Caco-2 (cell line): ENCODE measurements at regions not wholly inside any gene's neighbourhood (a gene's known extent, or its start where the extent isn't known, plus 50 kb on each side); places are given as distances from the start of the nearest gene placed in this dataset.
"Not testable (repeated sequence)": the region's sequence is repeated elsewhere in the genome, so short reads cannot be mapped to it uniquely, and the experiment has no call there.

Experiments used
- BruUV-seq: library from RNA; stranded (reverse); fragments of 400-500 nt; replicated peaks from 2 replicates; lab custom pipeline; 2021; lab: Mats Ljungman, UMichigan
- CTCF ChIA-PET: fragments of 300-600 bp; sonication (Branson Sonifier 250); formaldehyde crosslinking; loops from one replicate; lab custom pipeline; 2022; ENCODE audit warnings: antibody characterized with exemption; lab: Charles Lee
- POLR2A ChIA-PET: fragments of 300-600 bp; sonication (Branson Sonifier 250); formaldehyde crosslinking; loops from one replicate; lab custom pipeline; 2022; ENCODE audit warnings: antibody characterized with exemption; lab: Charles Lee
- DNase-seq, 2 experiments: peaks; one replicate each; pipeline versions ENCODE4 v3.0.0 to v3.0.0-alpha.2; 2020 to 2022
- H3K27me3 ChIP-seq: replicated peaks from 2 replicates; pipeline ENCODE4 v1.6.0; 2011; ENCODE audit warnings: low read length; ENCODE audit not compliant: control insufficient read depth, insufficient read depth
- H3K36me3 ChIP-seq: 2 replicates; pipeline ENCODE4 v1.5.1; 2011; ENCODE audit warnings: low read length; ENCODE audit not compliant: control insufficient read depth, insufficient read depth
- H3K4me1 ChIP-seq: fragments of 250-450 bp; sonication (Bioruptor Pico); 2 replicates; pipeline ENCODE4 v1.5.1; 2020; ENCODE audit warnings: mild to moderate bottlenecking
- H3K4me3 ChIP-seq: 2 replicates; pipeline ENCODE4 v1.5.1; 2011; ENCODE audit warnings: low read depth, mild to moderate bottlenecking, control low read depth, low read length
- H3K9me3 ChIP-seq: fragments of 250-450 bp; sonication (Bioruptor Pico); 2 replicates; pipeline ENCODE4 v1.5.1; 2020; ENCODE audit warnings: mild to moderate bottlenecking, moderate library complexity
- H3K27ac Mint-ChIP-seq: one replicate; pipeline ENCODE4 v1.8.0; 2022; ENCODE audit warnings: mixed read lengths; ENCODE audit not compliant: unreplicated experiment
- H3K27me3 Mint-ChIP-seq: one replicate; pipeline ENCODE4 v1.8.0; 2022; ENCODE audit warnings: mixed read lengths; ENCODE audit not compliant: insufficient read depth, unreplicated experiment
- H3K36me3 Mint-ChIP-seq: one replicate; pipeline ENCODE4 v1.8.0; 2022; ENCODE audit warnings: mild to moderate bottlenecking, mixed read lengths; ENCODE audit not compliant: insufficient read depth, unreplicated experiment
- H3K4me1 Mint-ChIP-seq: one replicate; pipeline ENCODE4 v1.8.0; 2022; ENCODE audit warnings: low read depth, mixed read lengths; ENCODE audit not compliant: unreplicated experiment
- H3K4me3 Mint-ChIP-seq: one replicate; pipeline ENCODE4 v1.8.0; 2022; ENCODE audit warnings: mild to moderate bottlenecking, moderate library complexity, mixed read lengths; ENCODE audit not compliant: unreplicated experiment
- H3K9me3 Mint-ChIP-seq: one replicate; pipeline ENCODE4 v1.8.0; 2022; ENCODE audit warnings: mixed read lengths; ENCODE audit not compliant: unreplicated experiment
- intact Hi-C: fragments of 100-400 bp; cut with micrococcal nuclease; formaldehyde crosslinking; loops from one replicate; pipeline ENCODE4 v1.10.0; 2022; ENCODE audit not compliant: unreplicated experiment

- H3K27me3 Mint-ChIP-seq, H3K4me1 ChIP-seq, H3K36me3 ChIP-seq, POLR2A ChIA-PET, BruUV-seq, intact Hi-C loops, DNase-seq, H3K9me3 Mint-ChIP-seq, H3K27ac Mint-ChIP-seq, H3K4me3 Mint-ChIP-seq, H3K9me3 ChIP-seq, H3K4me3 ChIP-seq, H3K4me1 Mint-ChIP-seq, H3K36me3 Mint-ChIP-seq, CTCF ChIA-PET, H3K27me3 ChIP-seq: not testable (repeated sequence)
Observed at GRCh38 chr16:32947336-32947735, 246.7 kb upstream of the TP53TG3C start.

- H3K4me3 ChIP-seq, BruUV-seq, H3K36me3 Mint-ChIP-seq, H3K27ac Mint-ChIP-seq, H3K27me3 ChIP-seq, CTCF ChIA-PET, POLR2A ChIA-PET, H3K4me1 ChIP-seq, H3K9me3 ChIP-seq, DNase-seq, intact Hi-C loops, H3K27me3 Mint-ChIP-seq, H3K4me3 Mint-ChIP-seq, H3K9me3 Mint-ChIP-seq, H3K4me1 Mint-ChIP-seq, H3K36me3 ChIP-seq: not testable (repeated sequence)
Observed at GRCh38 chr16:32946041-32946560, 247.9 kb upstream of the TP53TG3C start.

GRCh38 chr16:32945311-32945710, 248.7 kb upstream of the TP53TG3C start:
- CTCF ChIA-PET, H3K36me3 Mint-ChIP-seq, H3K27me3 ChIP-seq, H3K9me3 ChIP-seq, H3K4me1 ChIP-seq, DNase-seq, H3K4me1 Mint-ChIP-seq, BruUV-seq, H3K9me3 Mint-ChIP-seq, H3K27ac Mint-ChIP-seq, POLR2A ChIA-PET, H3K36me3 ChIP-seq, intact Hi-C loops, H3K4me3 ChIP-seq, H3K4me3 Mint-ChIP-seq, H3K27me3 Mint-ChIP-seq: not testable (repeated sequence)

GRCh38 chr16:32939845-32940244, 254.2 kb upstream of the TP53TG3C start:
- H3K27me3 Mint-ChIP-seq, H3K27me3 ChIP-seq, H3K9me3 ChIP-seq, intact Hi-C loops, H3K4me3 ChIP-seq, H3K4me1 ChIP-seq, DNase-seq, H3K36me3 Mint-ChIP-seq, H3K9me3 Mint-ChIP-seq, H3K36me3 ChIP-seq, H3K4me1 Mint-ChIP-seq, H3K4me3 Mint-ChIP-seq, BruUV-seq, POLR2A ChIA-PET, CTCF ChIA-PET, H3K27ac Mint-ChIP-seq: not testable (repeated sequence)

GRCh38 chr16:32937929-32938328, 256.1 kb upstream of the TP53TG3C start:
- DNase-seq, H3K36me3 ChIP-seq, H3K27ac Mint-ChIP-seq, H3K27me3 ChIP-seq, H3K4me1 ChIP-seq, intact Hi-C loops, H3K4me1 Mint-ChIP-seq, CTCF ChIA-PET, H3K27me3 Mint-ChIP-seq, H3K36me3 Mint-ChIP-seq, POLR2A ChIA-PET, H3K4me3 ChIP-seq, BruUV-seq, H3K9me3 Mint-ChIP-seq, H3K4me3 Mint-ChIP-seq, H3K9me3 ChIP-seq: not testable (repeated sequence)

- peak in 1 of 2 experiments; percentile 20 for DNase-seq
- H3K9me3 Mint-ChIP-seq, H3K4me1 Mint-ChIP-seq, H3K27me3 ChIP-seq, H3K4me3 ChIP-seq, H3K27ac Mint-ChIP-seq, POLR2A ChIA-PET, H3K27me3 Mint-ChIP-seq, CTCF ChIA-PET, H3K36me3 Mint-ChIP-seq, H3K4me1 ChIP-seq, BruUV-seq, H3K4me3 Mint-ChIP-seq, intact Hi-C loops, H3K36me3 ChIP-seq, H3K9me3 ChIP-seq: not testable (repeated sequence)
Observed at GRCh38 chr16:32932240-32933040, 256.5 kb upstream of the TP53TG3 start.

- H3K36me3 ChIP-seq, H3K4me1 Mint-ChIP-seq, intact Hi-C loops, H3K9me3 ChIP-seq, H3K9me3 Mint-ChIP-seq, H3K4me3 Mint-ChIP-seq, BruUV-seq, H3K27me3 ChIP-seq, H3K4me1 ChIP-seq, H3K27ac Mint-ChIP-seq, H3K27me3 Mint-ChIP-seq, H3K4me3 ChIP-seq, DNase-seq, CTCF ChIA-PET, H3K36me3 Mint-ChIP-seq, POLR2A ChIA-PET: not testable (repeated sequence)
Observed at GRCh38 chr16:32925192-32925591, 249.2 kb upstream of the TP53TG3 start.
